SKM-1 (cell line): ENCODE measurements at regions not wholly inside any gene's neighbourhood (a gene's known extent, or its start where the extent isn't known, plus 50 kb on each side); places are given as distances from the start of the nearest gene placed in this dataset.
"Not testable (repeated sequence)": the region's sequence is repeated elsewhere in the genome, so short reads cannot be mapped to it uniquely, and the experiment has no call there.

Experiments
- DNase-seq: peaks from one replicate; lab custom pipeline; 2025; ENCODE audit not compliant: unreplicated experiment; lab: John Stamatoyannopoulos, UW

DNA sequence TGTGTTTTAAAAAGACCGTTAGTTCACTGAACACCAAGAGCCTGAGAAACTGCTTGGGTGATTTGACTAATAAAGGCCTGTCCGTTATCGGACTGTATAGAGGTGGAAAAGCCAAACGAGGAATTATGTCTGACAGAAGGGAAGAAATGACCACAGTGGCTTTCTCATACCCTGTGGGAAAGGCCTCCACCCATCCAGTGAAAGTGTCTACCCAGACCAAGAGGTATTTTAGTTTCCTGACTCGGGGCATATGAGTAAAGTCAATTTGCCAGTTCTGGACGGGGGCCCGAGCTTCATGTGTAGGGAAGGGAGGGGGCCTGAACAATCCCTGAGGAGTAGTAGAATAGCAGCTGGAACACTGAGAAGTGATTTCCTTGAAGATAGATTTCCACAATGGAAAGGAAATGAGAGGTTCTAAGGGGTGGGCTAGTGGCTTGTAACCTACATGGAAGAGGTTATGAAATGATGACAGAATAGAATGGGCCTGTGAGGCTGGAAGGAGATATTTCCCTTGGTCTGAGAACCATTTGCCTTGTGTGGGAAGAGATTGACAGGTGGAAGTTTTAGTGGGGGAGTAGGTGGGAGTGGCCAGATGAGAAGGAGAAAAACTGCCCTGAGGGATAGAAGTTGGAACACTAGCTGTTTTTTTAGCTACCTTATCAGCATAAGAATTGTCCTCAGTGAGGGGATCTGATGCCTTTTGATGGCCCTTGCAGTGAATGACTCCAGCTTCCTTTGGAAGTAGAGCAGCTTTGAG is 106.4 kb upstream of the PPM1J start:
- DNase-seq, result not testable (repeated sequence)

DNA sequence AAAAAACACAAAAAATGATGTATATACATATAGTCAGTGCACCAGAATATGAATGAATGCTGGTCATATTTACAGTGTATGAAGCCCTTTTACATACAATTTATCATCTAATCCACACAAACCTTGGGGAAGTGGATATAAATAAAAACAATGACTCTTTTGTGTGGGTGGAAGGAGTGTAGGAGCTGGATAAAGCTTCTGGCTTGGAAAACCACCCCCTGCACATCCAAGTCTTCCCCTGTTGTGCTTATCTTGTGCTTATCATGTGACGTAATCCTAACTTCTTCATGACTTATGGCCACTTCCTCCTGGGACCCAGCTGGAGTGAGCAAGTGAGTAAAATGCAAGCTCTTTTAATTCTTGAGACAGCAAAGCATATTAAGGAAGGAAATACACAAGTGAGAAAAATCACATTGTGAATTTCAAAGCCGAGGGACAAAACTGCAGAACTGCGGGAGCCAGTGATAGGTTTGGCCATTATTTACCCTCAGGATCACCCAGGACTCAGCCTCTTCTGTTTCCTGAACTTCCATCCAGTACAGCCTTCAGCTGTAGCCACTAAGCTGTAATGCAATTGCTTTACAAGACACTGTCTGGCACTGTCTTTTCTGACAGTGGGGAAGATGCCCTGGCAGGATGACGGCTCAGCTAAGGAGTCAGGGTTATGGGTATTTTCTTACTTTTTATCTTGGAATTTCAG is 104.0 kb upstream of the PPM1J start:
- peak; percentile 81 for DNase-seq

DNA sequence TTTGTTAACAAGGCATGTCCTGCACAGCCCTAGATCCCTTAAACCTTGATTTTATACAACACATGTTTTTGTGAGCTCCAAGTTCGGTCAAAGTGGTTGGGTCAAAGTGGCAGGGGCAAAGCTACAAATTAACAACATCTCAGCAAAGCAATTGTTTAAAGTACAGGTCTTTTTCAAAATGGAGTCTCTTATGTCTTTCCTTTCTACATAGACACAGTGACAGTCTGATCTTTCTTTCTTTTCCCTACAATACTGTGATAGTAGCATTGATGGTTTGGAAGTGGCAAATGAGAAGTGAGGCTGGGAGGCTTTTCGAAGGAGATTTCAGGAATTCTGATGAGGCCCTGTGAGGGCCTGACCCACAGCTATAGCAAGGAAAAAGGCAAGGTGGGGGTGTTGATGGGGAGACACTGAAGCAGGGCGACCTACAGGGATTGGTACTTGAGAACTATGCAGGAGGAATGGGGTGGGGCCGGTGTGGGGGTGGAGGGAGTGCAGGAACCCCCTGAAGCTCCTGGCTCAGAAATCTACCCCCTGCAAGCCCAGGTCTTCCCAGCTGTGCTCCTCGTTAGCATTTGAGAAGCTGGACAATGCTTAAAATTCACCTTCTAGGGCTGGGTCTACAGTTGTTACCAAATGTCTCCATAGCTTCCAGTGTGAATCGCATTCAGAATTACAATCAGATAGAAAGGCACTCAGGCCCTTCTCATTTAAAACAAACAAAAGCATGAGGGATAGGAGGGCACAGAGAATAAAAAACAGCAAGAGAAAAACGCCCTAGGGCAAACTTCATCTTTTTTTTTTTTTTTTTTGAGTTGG is 102.6 kb upstream of the PPM1J start:
- no peak for DNase-seq

DNA sequence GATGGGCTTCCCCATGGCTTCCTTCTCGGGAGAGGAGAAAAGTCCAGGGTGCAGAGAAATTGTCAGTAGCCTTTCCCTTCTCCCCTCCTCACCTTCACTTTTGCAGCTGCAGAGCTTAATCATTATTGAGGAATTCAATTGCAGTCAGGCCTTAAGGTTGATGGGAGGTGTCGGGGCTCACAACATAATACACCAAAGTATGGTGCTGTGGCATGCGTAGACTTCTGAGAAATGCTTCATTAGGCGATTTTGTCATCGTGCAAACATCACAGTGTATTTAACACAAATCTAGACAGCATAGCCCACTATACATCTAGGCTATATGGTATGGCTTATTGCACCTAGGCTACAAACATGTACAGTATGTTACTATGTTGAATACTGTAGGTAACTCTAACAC is 100.2 kb upstream of the PPM1J start:
- DNase-seq, result no peak

DNA sequence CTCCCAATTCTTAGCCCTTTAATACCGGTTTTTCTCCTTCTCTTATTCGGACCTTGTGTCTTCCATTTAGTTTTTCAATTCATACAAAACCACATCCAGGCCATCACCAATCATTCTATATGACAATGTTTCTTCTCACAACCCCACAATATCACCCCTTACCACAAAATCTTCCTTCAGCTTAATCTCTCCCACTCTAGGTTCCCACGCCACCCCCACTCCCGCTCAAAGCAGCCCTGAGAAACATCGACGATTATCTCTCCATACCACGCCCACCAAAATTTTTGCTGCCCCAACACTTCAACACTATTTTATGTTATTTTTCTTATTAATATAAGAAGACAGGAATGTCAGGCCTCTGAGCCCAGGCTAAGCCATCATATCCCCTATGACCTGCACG is 99.5 kb upstream of the PPM1J start:
- not testable (repeated sequence) for DNase-seq

DNA sequence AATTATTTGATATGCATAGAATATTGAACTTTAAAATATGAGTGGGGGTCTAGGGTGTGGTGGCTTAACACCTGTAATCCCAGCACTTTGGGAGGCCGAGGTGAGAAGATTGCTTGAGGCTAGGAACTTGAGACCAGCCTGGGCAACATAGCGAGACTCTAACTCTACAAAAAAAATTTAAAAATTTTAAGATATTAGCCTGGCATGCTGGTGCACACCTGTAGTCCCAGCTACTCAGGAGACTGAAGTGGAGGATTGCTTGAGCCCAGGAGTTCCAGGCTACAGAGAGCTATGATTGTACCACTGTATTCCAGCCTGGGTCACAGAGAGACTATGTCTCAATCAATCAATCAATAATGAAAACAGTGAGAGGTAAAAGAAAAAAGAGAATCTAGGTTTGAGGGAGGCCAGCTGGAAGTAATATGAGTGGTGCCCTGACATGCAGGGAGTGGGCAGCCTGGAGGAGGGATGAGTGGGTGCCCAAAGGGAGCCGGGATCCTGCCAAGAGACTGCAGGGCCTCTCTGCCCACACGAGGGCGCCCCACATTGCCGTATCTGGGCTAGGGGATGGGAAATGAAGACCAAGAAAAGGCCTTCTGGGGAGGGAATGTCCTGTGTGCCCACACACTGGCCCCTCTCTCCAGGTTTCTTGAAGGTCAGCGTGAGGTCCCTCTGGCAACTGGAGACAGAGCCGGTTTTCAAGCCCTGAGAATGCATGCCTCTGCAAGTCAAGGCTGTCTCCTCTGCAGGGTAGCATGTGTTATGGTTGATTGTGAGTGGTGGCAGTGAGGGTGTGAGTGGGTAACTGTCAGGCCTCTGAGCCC is 93.9 kb upstream of the PPM1J start:
- peak; percentile 56 for DNase-seq

DNA sequence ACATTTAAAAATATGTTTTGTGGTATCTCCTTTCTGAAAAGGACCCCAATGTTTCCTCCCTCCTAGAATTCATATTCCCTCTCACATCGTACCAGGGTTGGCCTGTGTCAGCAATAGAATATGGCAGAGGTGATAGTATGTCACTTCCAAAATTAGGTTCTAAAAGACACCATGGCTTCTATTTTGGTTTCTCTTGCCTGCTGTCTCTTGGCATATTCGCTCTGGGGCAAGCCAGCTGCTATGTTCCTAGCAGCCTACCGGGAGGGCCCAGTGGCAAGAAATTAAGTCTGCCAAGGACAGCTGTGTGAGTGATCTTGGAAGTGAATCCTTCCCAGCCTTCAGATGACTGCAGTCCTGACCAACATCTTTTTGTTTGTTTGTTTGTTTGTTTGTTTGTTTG is 92.9 kb upstream of the PPM1J start:
- no peak for DNase-seq

DNA sequence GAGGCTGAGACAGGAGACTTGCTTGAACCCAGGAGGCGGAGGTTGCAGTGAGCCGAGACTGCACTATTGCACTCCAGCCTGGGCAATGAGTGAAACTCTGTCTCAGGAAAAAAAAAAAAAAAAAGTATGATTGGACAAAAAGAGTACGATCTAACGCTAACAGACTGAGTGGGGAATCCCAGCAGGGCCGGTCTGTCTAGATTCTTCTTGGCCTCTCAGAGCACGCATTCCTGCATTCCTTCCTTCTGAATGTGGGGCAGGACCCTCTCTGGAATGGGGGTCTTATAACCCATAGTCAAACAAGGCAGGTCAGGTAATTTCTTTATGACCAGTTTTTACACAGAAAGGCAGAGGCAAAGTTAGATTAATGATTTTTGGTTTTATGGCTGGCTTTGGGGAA is 92.0 kb upstream of the PPM1J start:
- DNase-seq, result no peak

DNA sequence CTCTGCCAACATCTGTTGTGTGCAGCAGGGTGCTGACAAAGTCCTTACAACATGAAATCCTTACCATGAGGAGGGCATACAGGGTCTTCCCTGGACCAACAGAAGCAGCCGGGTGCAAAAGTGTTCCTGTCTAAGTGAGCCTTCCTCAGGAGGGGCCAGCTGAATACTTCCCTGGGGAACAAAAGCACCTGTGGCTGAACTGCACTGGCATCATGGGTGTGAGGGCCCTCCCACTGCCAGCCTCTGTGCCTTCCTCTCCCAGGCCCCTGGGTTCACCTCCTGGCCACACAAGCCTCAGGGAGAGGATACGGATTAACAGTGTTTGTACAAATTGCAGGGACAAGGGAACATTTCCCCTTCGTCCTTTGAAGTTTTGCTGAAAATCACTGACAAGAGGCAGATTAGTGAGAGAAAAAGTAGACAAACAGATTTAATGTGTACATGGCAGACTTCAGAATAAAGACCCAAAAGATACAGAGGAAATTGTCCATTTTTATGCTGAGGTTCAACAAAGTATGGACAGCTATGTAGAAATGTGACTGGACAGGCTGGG is 91.0 kb upstream of the PPM1J start:
- no peak for DNase-seq

DNA sequence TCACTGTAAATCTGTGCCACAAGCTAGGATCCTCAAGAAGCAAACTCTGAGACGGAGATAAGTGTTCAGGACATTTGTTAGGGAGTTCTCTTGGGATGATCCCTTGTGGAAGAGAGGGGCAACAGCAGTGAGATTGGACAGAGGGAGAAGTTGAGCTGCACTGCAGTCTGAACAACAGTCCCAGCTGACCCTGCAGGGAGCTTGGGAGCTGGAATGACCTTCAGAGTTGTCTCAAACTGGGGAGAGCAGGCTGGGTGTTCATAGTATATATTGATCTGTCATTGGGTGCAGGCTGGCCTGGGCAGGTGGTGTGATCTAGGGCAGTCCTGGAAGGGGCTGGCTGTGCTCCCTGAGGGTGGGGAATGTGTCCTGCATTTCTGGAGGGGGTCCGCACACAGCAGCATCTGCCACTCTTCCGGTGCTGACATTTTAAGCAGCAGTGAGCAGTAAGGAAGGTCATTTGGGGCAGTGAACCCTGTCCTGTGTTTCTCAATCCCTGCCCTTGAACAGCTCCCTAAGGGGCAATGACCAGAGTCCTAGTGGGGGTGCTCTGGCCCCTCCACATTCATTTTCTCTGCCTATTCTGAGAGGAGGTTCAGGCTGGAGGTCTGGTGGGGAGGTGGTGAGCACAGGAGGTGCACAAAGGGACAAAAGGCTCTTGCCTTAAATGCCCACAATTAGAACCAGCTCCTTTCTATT is 90.2 kb upstream of the PPM1J start:
- no peak for DNase-seq

DNA sequence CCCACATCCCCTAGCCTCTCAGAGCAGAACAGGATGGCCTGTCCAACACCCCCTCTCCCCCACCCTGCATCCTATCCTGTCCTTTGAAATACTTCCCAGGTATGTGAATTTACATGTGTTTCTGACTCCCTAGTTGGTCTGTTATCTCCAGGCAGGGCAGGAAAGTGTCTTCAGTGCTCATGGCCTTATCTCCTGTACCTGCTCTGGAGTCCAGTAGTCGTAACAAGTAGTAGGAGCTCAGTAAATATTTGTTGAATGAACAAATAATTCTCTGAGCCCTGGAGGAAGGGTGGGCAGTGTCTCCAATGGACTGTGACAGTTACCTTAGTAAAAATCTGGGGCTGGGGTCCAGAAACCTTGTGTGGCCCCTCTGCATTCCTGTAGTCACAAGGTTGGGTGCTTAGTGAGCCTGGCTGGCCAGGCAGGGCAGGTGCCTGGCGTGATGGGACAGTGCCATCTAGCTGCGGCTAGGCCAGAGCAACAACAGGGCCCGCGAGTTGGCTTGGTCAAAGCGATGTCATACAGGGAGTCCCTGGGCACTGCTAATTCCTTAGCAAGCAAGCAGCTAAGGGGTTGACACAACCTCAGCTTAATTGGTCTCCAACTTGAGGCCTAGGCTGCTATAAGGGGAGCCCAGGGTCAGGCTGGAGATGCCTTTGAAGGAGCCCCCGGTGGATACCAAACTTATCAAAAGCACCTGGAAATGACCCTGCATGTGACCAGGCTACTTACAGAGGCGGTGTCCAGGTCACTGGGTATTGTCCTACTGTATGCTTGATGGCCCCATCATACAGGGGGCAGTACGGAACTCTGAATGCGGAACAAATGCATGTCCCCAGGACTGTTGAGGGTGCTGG is 89.0 kb upstream of the PPM1J start:
- peak; percentile 33 for DNase-seq

DNA sequence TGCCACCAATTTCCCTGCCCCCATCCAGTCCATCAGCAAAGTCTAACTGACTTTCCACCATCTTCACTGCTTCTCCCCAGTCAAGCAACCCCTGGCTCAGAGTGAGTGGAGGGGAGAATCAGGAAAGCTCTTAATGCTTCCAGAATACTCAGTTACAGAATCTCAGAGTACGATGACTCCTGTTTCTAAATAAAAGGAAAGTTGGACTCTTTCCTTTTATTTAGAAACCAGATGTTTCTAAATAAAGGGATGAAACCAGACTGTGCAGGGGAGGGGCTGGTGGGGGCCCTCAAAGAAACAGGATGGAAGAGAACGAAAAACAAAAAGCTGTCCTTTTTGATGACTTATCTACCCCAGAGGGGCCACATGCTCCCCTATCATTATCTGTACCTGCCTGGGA is 85.2 kb upstream of the PPM1J start:
- no peak for DNase-seq

DNA sequence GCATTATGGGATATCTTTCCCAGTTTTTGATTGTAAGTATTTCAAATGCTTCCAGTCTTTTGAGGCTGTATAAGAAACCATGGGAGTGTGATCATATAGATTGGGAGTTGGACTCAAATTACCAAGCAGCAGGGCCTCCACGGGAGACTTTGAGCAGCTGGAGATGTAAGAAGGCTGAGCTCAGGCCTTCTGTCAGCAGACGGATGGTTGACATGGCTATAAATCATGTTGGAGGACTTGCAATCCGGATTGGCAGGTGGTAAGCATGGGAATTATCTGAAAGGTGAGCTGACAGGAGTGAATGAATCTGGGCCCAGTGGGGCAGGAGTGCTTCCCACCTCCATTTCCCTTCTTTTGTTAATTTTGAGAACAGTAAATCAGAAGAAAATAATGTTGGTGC is 83.2 kb upstream of the PPM1J start:
- no peak for DNase-seq

DNA sequence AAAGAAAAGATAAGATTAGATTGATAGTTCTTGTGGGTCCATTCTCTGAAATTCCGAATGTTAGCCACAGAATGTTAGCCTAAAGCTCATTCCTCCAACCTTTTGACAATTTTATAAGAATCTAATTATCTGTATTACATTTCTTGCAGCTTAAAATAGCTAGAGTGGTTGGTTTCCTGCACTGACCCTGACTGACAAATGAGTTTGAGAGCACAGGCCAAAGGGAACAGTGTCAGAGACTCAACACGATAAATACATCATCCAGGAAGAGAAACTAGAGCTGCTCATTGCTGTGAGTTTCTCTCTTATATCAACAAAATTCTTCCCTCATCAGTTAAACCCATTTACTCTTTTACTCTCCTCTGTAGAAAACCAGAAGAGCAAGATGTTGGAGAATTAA is 82.1 kb upstream of the PPM1J start:
- no peak for DNase-seq

DNA sequence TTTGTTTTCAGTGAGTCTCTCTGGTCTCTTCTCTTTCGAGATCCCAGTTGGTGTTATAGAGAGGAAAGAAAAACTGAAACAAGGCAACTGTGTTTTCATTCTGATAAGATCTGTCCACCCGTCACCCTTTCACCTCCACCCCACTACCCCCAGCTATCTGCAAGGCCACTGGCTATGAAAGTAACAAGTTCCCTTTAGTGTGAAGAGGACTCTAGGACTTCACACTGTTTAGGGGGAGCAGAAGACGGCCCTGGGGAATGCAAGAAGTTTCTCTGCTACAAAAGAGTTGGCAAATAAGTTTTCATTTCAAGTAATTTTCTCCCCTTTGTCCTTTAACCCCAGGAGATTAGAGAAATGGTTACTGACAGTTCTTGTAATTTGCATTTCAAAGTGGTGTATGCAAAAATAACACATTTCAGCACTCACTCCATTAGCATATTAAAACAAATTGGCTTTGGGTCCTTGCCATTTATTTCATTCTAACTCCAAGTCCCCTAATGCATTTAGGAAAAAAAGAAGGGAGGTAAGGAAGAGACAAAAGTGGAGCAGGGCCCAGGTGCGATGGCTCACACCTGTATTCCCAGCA is 79.6 kb upstream of the PPM1J start:
- DNase-seq, result no peak

DNA sequence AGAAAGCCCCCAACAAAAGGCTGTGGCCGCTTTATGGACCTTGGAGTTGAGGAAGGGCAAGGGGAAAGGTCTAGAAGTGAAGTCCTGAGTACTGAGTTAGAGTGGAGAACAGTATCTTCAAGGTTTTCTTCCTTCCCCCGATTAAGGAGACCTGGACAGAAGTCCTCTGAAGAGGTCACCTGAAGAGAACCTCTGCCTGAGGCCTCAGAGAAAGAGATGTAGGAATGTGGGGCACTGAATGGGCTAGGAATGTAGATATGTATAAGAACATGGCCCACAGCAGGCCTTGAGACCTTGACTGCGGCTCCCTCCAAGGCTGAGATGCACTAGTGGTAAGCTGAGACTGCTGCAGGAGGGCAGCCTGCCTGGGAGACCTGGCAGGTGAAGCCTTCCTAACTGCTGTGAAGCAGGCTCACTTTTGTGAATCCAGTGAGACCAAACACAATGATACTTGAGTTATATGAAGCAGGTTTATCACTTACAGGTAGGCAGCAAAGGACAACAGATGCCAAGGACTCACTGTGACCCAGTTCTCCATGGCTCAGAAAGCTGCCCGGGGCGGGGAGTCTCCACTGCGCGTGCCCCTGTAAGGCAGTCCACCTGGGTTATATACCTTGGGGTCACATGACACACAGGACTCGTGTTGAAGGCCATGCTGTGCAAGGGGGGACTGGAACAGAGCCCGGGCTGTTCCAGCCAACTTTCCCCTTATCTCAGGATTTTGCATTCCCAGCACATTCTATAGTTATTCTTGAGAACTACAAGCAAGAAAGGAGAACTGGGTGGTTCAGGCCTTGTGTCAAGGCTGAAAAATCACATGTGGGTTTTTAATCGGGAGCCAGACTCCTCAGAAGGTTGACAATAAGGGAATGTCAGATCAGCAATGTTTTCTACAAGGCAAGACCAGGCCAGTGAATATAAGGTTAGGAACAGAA is 78.8 kb upstream of the PPM1J start:
- DNase-seq, result no peak

DNA sequence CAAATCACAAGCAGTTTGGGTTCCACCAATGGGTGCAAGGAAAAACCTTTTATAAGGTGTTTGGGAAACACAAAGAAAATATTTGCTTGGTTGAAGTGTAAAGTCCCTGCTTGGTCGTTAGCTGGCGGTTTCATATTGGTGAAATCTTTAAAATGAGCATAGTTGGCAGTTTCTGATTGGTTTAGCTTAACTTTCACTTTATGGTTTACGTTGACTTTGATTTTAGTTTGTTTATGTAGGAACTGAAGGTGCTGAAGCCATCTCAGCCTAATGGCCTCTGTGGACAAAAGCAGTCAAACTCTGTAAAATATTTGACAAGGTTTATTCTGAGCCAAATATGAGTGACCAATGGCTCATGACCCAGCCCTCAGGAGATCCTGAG is 76.6 kb upstream of the PPM1J start:
- DNase-seq, result no peak
